NCI-H146 (cell line): ENCODE measurements at regions not wholly inside any gene's neighbourhood (a gene's known extent, or its start where the extent isn't known, plus 50 kb on each side); places are given as distances from the start of the nearest gene placed in this dataset.
"Not testable (repeated sequence)": the region's sequence is repeated elsewhere in the genome, so short reads cannot be mapped to it uniquely, and the experiment has no call there.

Experiments used
- DNase-seq: peaks from one replicate; lab custom pipeline; 2025; lab: John Stamatoyannopoulos, UW

GRCh38 chr6:86476311-86476710, 461.0 kb upstream of the HTR1E start:
- DNase-seq, result no peak

GRCh38 chr6:86474081-86474480, 463.2 kb upstream of the HTR1E start:
- no peak for DNase-seq

GRCh38 chr6:86471791-86472190, 465.5 kb upstream of the HTR1E start:
- no peak for DNase-seq

- DNase-seq, result no peak
Observed at GRCh38 chr6:86459978-86460377, 477.4 kb upstream of the HTR1E start.

GRCh38 chr6:86456821-86457220, 480.5 kb upstream of the HTR1E start:
- DNase-seq, result no peak

- DNase-seq, result no peak
Observed at GRCh38 chr6:86453232-86453631, 484.1 kb upstream of the HTR1E start.

- DNase-seq, result no peak
Observed at GRCh38 chr6:86448398-86448797, 488.9 kb upstream of the HTR1E start.

GRCh38 chr6:86440608-86441007, 496.7 kb upstream of the HTR1E start:
- DNase-seq, result no peak

- no peak for DNase-seq
Observed at GRCh38 chr6:86423571-86423970, 513.8 kb upstream of the HTR1E start.

- no peak for DNase-seq
Observed at GRCh38 chr6:86412057-86412456, 525.3 kb upstream of the HTR1E start.

- no peak for DNase-seq
Observed at GRCh38 chr6:86407128-86407527, 530.2 kb upstream of the HTR1E start.

- not testable (repeated sequence) for DNase-seq
Observed at GRCh38 chr6:86392850-86393249, 544.5 kb upstream of the HTR1E start.

GRCh38 chr6:86380571-86381125, 556.7 kb upstream of the HTR1E start:
- no peak for DNase-seq

GRCh38 chr6:86357877-86358276, 579.5 kb upstream of the HTR1E start:
- DNase-seq, result no peak

- DNase-seq, result no peak
Observed at GRCh38 chr6:86355271-86355670, 582.1 kb upstream of the HTR1E start.

GRCh38 chr6:86331919-86332318, 605.4 kb upstream of the HTR1E start:
- DNase-seq, result no peak

- DNase-seq, result no peak
Observed at GRCh38 chr6:86331265-86331840, 606.0 kb upstream of the HTR1E start.

- no peak for DNase-seq
Observed at GRCh38 chr6:86306210-86306609, 631.1 kb upstream of the HTR1E start.

GRCh38 chr6:86285876-86286275, 643.2 kb upstream of the SYNCRIP start:
- DNase-seq, result no peak

- DNase-seq, result not testable (repeated sequence)
Observed at GRCh38 chr6:86284809-86285480, 642.3 kb upstream of the SYNCRIP start.

GRCh38 chr6:86283596-86283995, 640.9 kb upstream of the SYNCRIP start:
- not testable (repeated sequence) for DNase-seq

GRCh38 chr6:86276056-86276455, 633.4 kb upstream of the SYNCRIP start:
- no peak for DNase-seq

- DNase-seq, result no peak
Observed at GRCh38 chr6:86273936-86274335, 631.2 kb upstream of the SYNCRIP start.
